HG02610 (cell line): ENCODE measurements at regions not wholly inside any gene's neighbourhood (a gene's known extent, or its start where the extent isn't known, plus 50 kb on each side); places are given as distances from the start of the nearest gene placed in this dataset.
"Not testable (repeated sequence)": the region's sequence is repeated elsewhere in the genome, so short reads cannot be mapped to it uniquely, and the experiment has no call there.

Experiments used
- ATAC-seq: cut with Tn5 transposase; IDR thresholded peaks from one replicate; pipeline ENCODE4 v1.9.1; 2021; ENCODE audit warnings: mild to moderate bottlenecking, moderate library complexity; ENCODE audit not compliant: unreplicated experiment

- no peak for ATAC-seq
These were observed 400.0 kb upstream of the TMPRSS15 start for GRCh38 chr21:18803624-18804023.

GRCh38 chr21:18810136-18810535 is 406.6 kb upstream of the TMPRSS15 start:
- no peak for ATAC-seq

- ATAC-seq, result no peak
These were observed 408.7 kb upstream of the TMPRSS15 start for GRCh38 chr21:18812308-18812707.

DNA sequence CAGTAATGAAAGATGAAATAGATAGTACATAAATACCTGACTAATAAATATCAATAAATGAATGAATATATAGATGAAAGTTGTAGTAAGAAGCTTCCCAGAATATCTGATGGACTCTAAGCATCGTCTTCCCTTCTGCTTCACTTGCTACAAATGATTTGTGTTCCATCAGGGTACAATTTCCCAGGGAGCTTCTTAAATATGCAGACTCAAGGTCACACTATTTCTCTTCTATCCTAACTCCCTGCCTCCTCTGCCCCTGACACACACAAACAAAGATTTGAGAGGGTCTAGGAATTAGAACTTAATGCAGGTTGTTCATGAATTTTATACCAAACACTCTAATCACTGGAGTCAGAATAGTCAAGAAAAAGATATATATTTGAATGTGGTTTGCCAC is 415.9 kb upstream of the TMPRSS15 start:
- ATAC-seq, result no peak

- no peak for ATAC-seq
These were observed 423.0 kb upstream of the TMPRSS15 start for GRCh38 chr21:18826562-18826961.

GRCh38 chr21:18831942-18832676 is 428.5 kb upstream of the TMPRSS15 start:
- ATAC-seq, result no peak

DNA sequence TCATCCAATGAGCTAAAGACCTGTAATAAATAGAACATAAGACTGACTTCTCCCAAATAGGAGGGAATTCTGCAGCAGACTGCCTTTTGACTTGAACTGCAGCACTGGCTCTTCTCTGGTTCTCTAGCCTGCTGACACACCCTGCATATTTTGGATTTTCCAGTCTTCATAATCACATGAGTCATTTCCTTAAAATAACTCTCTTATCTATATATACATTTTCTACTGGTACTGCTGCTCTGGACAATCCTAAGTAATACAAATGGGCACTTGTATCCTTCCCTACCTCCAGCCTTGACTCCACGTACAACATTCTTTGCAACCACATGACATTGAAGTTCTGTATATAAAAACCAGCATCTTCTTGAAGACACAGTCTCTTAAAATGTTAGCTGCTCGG is 429.4 kb upstream of the TMPRSS15 start:
- ATAC-seq, result no peak

- not testable (repeated sequence) for ATAC-seq
These were observed 430.5 kb upstream of the TMPRSS15 start for GRCh38 chr21:18834121-18834520.

- no peak for ATAC-seq
These were observed 436.7 kb upstream of the TMPRSS15 start for GRCh38 chr21:18840239-18840638.

- not testable (repeated sequence) for ATAC-seq
These were observed 454.0 kb upstream of the TMPRSS15 start for GRCh38 chr21:18857606-18858005.

GRCh38 chr21:18869104-18869503 is 465.5 kb upstream of the TMPRSS15 start:
- no peak for ATAC-seq

GRCh38 chr21:18877917-18878316 is 474.3 kb upstream of the TMPRSS15 start:
- ATAC-seq, result no peak

GRCh38 chr21:18887922-18888602 is 484.5 kb upstream of the TMPRSS15 start:
- ATAC-seq, result no peak

DNA sequence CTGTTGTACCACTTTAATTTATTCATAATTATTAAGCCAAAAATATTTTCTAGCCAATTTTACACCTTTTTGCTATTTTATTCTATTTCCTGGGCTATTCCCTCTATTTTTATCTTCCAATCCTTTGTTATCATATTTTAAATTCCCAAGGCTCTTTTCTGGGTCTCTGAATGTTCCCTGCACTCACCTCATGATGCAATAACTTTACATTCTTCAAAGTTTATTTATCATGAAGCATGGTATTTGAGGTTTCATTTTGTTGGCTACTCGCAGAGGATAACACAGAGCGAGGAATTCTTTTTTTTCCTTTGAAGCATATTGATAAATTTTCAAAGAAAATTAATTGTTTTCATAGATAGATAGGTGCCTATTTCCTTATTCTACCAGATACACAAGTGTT is 489.8 kb upstream of the TMPRSS15 start:
- ATAC-seq, result no peak

- ATAC-seq, result no peak
These were observed 490.8 kb upstream of the TMPRSS15 start for GRCh38 chr21:18894387-18894786.

- no peak for ATAC-seq
These were observed 495.7 kb upstream of the TMPRSS15 start for GRCh38 chr21:18899261-18899660.

DNA sequence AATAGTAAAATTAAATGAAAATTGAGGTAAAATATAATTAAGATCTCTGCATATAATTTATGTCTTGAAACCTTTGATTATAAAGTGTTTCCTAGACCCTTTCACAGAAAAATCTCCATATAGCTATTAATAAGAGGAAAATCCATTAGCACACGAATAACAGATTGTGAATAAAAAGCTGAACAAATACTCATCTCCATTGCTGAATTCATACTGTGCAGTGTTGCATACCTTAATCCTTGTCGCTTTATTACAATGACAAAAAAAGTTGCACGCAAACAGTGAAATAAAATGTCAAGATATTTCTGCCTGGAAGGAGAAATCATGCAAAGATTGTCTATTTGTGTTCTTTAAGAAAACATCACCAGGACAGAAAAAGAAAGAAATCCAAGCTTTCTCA is 499.1 kb upstream of the TMPRSS15 start:
- no peak for ATAC-seq

GRCh38 chr21:18907076-18907475 is 503.5 kb upstream of the TMPRSS15 start:
- no peak for ATAC-seq

DNA sequence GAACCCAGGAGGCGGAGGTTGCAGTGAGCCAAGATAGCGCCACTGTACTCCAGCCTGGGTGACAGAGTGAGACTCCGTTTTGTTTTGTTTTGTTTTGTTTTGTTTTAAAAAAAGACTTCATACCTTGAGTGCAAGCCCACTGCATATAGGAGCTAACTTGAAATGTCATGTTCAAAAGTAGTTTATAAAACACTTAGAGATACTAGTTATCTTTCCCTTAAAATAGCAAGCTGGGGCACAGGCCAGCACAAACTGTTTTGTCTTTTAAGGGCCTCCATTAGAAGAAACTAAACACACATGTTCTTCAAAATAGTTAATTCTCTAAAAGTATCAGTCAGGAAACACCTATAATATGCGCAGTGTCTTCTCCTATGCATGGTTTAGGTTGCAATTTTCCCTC is 505.1 kb upstream of the TMPRSS15 start:
- no peak for ATAC-seq

DNA sequence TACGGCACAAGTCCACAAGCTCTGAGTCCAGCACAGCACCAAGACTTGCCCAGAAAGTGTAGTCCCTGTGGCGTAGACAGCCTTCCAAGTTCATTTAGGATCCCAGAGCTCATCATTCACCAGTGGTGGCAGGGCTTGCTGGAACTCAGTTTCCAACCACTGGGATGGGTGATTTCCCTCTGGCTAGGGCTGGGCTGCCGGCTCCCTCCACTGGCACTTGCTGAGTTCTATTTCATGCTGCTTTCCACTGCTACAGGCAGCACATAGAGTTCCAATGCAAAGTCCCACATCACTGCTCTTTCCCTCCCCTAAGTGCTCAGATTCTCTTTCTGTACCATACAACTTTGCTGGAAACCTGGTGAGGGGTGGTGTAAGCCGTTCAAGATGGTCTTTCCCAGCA is 510.3 kb upstream of the TMPRSS15 start:
- no peak for ATAC-seq

DNA sequence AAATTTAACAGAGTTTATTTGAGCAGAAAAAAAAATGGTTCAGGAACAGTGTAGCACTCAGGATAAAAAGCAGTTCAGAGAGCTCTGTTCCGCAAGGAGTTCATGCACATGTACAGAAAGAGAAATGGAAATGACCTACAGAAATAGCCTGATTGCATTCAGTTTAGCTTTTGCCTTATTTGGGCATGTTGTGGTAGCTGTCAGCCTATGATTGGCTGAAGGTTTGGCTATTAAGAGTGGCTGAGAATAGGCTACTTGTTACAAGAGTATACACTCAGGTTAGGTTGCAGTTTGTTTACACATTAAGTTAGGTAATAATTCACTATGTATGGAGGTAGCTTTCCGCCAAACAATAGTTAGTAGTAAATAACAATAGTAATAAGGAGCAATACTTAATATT is 511.0 kb upstream of the TMPRSS15 start:
- ATAC-seq, result no peak

DNA sequence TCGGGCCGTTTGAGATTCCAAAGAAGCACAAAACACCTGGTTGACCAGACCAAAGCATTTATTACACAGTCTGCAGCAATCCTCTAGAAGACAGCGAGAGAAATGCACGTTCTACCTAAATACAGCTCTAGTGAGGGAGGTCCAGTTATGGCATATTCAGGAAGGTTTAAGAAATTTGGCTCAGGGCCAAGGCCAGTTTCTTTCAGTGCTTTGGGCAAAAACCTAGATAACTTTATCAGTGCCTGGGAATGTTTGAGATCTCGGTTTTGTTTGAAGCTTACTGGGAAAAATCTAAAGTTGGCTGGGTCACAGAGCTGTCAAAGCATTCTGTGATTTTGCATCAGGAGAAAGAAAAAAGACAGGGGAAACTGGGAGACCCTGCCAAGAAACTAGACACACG is 514.0 kb upstream of the TMPRSS15 start:
- ATAC-seq, result no peak

DNA sequence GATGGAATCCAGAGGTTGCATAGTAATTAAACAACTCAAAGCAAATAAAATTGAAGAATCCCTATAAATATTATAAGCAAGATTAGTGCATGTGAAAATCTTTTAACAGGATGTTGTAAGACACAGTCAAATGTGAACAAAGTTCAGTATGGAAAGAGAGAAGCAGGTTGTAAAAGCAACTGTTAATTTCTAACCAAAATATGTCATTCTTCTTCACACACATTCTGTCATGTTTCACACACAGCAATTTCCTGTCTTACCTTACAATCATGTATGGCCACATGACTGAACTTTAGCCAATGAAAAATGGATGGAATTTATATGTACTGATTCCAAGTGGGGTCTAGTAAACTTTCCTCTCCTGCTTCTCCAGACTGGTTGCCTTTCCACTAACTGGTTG is 527.7 kb upstream of the TMPRSS15 start:
- ATAC-seq, result no peak
